Skin epidermis (tissue), 12 donors: ENCODE measurements at regions not wholly inside any gene's neighbourhood (a gene's known extent, or its start where the extent isn't known, plus 50 kb on each side); places are given as distances from the start of the nearest gene placed in this dataset.

Experiments
- H3K27ac ChIP-seq, 21 experiments: fragments of 200-600 bp; sonication (generic) in 11 of 21; one replicate each; pipeline ENCODE4 v1.5.0; 2020; ENCODE audit warnings: mild to moderate bottlenecking in 3 of 21, inconsistent platforms in 2 of 21, moderate library complexity in 2 of 21
- H3K4me3 ChIP-seq, 7 experiments: fragments of 200-600 bp; sonication (generic) in 2 of 7; one replicate each; pipeline ENCODE4 v1.5.0; 2020; ENCODE audit warnings: inconsistent platforms in 2 of 7, mild to moderate bottlenecking in 2 of 7, moderate library complexity in 1 of 7

DNA sequence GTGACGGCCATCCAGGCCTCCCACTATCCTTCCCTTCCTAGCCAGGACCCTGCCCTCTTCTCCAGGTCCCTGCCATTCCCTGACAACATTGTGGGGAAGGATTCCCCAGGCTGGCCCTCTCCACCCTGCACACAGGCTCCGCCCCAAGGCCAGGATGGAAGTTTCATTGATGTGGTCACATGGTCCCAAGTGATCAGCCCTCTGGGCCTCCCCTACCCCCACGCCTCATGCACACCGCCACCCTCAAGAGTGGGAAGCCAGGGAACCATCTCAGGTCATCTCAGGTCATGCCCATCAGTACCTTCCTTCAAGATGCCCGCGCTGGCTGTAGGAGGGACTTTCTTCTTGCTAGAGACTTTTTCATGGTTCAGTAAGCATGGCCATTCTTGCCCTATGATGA is 514.8 kb upstream of the RAB6C start:
- H3K4me3 ChIP-seq = no peak overlapping the region
- peak overlapping the region in 2 of 21 experiments; percentile 20 to 46 for H3K27ac ChIP-seq

DNA sequence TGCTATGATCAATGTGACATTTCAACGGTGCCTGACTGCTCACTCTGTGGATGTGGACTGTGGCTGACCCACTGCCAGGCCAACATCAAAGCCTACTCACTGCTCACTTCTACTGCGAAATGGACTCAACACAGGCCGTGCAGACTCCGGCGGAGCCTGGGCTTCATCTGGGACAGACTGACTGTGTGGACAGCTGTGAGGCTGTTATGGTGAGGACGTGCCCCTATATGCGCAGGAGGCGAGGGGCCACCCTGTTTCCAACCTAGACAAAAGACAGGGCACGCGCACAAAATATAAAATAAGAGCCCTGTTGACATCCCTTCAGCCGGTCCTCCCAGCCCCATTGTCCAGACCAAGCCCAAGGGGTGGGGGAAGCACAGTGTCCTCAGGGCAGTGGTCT is 514.4 kb upstream of the RAB6C start:
- Histone ChIP-seq H3K4me3 (no peak overlapping the region), H3K27ac (no peak overlapping the region)

DNA sequence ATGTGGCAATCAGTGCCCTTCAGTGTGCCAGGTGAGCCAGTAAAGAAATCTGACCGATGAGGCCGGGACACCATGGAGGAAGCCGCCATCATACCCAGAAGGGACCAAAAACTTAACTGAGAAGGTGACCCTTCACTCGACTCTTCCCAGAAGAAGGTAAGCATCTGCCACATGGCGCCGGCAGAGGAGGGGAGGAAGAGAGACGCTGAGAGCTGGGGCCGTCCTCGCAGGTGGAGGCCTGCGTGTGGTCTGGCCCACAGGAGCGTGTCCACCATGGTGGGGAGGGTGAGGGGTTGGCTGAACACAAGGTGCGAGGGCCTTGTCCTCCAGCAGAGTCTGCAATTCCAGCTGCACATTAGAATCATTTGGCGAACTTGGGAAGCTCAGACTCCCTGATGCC is 513.1 kb upstream of the RAB6C start:
- Histone ChIP-seq H3K27ac (no peak overlapping the region), H3K4me3 (no peak overlapping the region)

DNA sequence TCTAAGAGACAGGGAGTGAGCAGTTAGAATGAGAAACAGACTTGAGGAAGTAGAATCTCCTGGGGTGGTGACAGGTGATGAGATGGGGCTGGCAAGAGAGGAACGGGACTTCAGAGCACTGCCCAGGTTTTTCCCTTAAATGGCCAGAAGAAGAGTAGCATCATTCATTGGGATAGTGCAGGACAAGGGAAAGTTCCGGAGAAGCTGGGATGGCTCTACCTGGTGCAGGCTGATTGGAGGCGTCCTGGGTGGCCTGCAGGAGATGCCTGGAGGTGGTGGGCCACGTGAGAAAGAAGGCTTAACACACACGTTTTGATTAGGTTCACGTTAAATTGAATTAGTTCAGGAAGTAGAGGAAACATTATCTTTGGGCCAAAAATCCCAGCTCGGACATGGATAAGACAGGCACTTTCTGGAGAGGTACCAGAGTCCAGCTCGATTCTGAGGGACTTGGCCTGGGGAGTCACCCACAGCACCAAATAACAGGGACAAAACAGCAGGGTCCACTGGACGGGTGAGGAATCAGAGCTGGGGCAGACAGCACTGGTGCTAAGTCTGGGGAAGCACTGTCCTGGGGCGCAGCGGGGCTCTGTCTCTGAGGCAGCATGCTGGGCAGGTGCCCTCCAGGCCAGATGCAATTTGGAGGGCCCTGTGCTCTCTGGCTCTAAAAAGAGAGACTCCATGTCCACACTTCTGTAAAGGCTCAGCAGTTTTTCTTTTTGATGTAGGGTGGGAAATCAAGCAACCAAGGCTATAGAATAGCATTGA is 512.3 kb upstream of the RAB6C start:
- H3K4me3 ChIP-seq = no peak overlapping the region
- no peak overlapping the region for H3K27ac ChIP-seq

- no peak overlapping the region for H3K4me3 ChIP-seq
- H3K27ac ChIP-seq = no peak overlapping the region
Measured at GRCh38 chr2:129467941-129468340, 511.5 kb upstream of the RAB6C start.

DNA sequence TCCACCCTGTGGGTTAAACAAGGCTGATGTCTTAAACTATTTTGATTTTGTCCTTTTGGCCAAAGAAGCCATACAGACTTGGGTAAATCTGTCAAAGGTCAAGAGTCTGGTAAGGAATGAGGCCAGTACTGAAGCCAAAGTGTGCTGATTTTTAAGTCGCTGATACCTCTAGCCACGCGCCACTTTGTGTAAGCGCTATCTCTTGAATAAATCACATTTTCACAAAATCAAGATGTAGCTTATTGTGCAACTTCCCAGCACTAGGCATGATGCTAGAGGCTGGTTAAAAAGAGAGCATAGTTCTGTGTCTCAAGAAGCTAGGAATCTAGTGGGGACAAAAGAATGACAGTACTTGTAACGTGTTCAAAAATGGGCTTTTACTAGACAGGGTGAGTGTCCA is 510.6 kb upstream of the RAB6C start:
- no peak overlapping the region for H3K27ac ChIP-seq
- H3K4me3 ChIP-seq = no peak overlapping the region

DNA sequence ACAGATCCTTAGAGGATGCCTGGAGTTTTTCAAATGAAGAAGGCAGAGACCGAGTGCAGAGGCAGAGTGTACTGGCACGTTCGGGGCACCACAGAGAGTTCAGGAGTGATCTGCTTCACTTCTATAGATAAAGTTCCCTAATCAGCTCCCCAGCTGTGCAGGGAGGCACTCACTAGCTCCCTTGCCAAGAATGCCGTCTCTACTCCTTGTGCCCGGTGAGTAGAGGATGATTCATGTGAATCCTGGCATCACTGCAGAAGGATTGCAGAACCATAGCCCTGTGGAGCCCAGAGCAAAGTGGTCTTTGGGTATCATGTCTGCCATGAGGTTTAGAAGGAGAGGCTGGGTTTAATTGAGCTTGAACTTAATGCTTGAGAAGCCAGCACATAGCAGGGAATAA is 510.1 kb upstream of the RAB6C start:
- no peak overlapping the region for H3K27ac ChIP-seq
- no peak overlapping the region for H3K4me3 ChIP-seq

DNA sequence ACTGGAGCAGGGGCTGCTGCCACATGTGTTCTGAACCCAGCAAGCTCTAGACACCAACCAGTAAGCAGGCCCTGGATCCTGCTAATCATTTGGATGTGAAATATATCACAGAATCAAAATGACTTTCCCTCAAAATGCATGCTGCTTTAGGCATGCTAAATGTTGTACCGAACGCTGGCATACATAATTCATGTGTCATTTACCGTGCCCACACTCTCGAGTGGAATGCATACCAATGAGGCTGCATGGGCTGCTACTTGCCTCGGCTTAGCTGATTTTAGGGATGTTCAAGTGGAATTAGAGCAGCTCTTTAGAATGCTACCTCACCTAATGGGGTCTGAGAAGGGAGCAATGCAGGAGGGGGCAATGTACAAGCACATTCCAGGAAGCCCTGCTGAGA is 509.6 kb upstream of the RAB6C start:
- Histone ChIP-seq H3K4me3 (no peak overlapping the region), H3K27ac (no peak overlapping the region)

DNA sequence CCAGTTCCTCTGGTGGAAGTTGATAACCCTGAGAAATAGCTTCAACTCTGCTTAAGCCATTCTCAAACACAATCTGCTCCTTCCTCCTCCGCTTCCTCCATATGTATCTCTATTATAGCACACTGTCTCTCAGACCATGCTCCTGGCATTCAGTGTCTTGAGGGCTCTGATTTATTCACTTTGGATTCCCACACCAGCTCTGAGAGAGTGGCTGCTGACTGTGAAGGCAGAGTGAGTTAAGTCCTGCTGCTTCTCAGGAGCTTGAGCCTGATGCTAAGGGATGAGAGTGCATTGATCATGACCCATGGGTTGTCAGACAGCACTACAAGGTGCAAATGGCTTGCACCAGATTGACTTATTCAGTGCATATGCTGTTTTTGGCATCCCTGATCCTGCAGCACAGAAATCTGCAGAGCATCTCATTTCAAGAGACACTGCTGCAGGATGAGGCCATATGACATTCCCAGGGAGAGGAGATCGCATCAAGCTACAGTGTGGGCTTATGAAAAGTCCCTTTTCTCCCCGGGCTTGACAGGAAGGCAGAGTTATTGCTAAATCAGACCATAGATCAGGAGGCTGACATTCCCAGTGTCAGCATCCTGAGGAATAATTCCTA is 500.5 kb upstream of the RAB6C start:
- Histone ChIP-seq H3K27ac (no peak overlapping the region), H3K4me3 (no peak overlapping the region)

DNA sequence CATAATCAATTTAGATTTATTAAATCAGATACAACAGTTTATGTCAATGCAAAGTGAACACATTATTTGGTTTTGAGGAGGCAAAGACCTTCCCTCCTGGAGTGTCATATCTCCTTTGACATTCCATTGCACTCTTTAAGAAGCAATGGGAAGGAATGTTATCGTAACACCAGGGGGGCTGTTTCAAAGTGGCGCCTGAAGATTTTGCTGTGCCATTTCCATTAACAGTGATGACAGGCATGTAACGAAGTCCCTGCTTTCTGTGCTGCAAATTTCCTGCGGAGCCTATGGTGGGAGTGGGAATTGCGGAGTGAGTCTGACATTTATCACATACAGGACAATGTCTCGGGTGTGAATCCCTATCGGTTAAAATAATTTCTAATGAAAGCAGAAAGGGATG is 499.6 kb upstream of the RAB6C start:
- H3K4me3 ChIP-seq = no peak overlapping the region
- H3K27ac ChIP-seq = no peak overlapping the region

DNA sequence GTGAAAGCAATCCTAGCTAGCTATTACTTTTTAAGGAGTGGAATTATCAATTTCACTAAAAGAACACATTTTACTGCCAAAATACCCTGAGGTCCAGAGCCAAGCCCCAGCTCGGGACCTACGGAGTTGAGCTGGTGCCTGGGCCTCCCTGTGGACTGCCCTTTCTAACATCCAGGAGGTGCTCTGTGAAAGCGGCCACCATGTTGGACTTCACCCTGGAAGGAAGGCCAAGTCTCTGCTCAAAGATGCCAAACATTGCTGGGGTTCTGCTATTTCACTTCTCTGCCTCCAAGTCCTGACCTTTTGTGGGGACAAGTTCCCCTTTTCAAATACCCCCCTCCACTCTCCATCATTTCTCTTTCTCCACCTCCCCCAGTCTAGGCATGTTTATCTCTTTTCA is 498.7 kb upstream of the RAB6C start:
- H3K4me3 ChIP-seq = no peak overlapping the region
- no peak overlapping the region for H3K27ac ChIP-seq

GRCh38 chr2:129481306-129482219 is 497.9 kb upstream of the RAB6C start:
- H3K4me3 ChIP-seq = no peak overlapping the region
- H3K27ac ChIP-seq = no peak overlapping the region

DNA sequence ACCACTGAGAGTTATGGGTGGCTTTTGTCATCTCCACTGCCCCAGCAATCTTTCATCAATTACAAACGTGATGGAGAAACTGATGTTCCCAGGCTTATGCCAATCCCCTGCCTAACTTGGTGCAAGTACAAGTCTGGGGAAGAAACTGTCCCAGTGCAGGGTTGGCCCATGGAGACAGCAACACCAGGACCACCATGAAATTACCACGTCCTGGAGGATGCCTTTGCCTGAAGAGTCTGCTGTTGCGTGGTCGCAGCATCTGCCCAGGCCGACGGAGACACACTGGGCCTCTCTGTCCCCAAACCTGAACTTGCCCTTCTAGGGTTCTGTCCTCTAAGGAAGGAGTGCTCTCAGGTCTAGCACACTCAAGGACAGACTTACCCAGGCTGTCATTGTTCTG is 496.8 kb upstream of the RAB6C start:
- H3K4me3 ChIP-seq = no peak overlapping the region
- peak overlapping the region in 1 of 21 experiments; percentile 26 for H3K27ac ChIP-seq

GRCh38 chr2:129483366-129483765 is 496.1 kb upstream of the RAB6C start:
- no peak overlapping the region for H3K27ac ChIP-seq
- H3K4me3 ChIP-seq = no peak overlapping the region

DNA sequence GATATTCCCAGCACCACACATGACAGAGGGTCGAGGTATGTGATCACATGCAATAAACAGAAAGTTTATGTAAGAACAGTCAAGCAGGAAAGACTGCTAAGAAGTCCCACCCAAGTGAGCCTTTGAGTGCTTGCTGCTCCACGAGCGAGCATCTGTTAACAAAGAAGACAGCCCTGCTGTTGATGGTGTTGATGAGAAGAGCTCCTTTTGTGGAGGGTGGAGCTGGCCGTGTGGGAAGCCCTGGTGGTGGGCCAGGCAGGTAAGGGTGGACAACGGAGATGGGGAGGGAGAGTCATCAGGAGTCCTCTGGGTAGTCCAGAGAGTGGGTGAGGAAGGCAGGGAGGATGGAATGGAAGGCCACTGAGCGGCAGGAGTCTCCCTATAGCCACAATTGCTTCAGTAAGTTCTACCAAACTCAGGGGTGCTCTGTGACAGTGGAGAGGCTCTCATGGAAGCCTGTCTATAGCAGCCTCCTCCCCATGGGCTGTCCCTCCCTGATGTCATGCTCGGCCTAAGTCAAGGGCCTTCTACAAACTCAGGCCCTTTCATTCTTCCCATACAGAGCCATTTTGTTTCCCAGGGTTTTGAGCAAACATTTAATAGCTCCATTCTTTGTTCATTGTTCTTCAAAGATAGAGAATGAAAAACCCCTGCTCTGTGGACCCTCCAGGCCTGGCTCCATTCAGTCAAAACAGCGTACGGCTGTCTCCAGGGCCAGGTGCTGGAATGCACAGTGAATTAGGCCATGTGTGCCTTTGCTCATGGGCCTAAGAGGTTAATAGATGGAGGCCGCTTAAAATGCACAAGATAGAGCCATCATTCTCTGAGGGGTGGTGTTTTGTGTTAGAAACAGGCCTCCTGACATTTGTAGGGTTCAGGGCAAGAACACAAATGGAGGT is 494.2 kb upstream of the RAB6C start:
- no peak overlapping the region for H3K27ac ChIP-seq
- H3K4me3 ChIP-seq = no peak overlapping the region

GRCh38 chr2:129488376-129488775 is 491.1 kb upstream of the RAB6C start:
- Histone ChIP-seq H3K27ac (no peak overlapping the region), H3K4me3 (no peak overlapping the region)

DNA sequence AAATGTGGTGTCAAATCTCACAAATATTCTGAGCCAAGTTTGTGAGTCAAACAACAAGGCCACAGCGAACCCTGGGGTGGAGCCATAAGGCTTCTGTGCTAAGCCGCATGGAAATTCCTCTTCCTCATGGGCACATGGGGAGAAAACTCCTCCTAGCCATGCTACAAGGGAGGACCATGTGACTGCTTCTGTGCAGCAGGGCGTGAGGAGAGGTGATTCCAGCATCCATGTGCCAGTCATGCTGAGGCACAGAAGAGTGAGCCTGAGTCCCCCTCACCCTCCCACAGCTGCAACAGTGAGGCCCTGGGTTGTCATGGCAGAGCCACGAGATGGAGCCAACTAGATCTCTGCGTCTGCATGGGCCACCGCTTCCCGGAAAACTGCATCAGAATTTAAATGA is 488.8 kb upstream of the RAB6C start:
- Histone ChIP-seq H3K4me3 (no peak overlapping the region), H3K27ac (no peak overlapping the region)

- no peak overlapping the region for H3K27ac ChIP-seq
- H3K4me3 ChIP-seq = no peak overlapping the region
Measured at GRCh38 chr2:129491308-129491707, 488.2 kb upstream of the RAB6C start.

DNA sequence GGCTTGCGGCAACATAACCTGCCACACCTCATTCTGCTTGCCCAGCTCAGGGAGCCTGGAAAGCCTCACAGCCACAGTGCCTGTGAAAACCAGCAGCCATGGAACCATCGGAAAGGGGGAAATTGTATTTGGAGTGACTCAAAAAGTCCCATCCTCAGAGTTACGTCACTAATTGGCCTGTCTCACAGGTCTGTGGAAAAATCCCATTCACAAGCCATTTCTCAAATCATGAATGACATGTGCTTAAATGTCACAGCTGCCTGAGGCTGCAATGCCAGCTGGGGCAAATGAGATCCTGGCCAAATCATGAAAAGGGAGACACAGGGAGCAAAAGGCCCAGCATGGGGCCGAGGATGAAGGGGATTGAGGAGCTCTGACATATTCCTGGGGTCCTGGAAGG is 486.9 kb upstream of the RAB6C start:
- H3K4me3 ChIP-seq = no peak overlapping the region
- no peak overlapping the region for H3K27ac ChIP-seq

GRCh38 chr2:129499747-129500146 is 479.7 kb upstream of the RAB6C start:
- H3K27ac ChIP-seq = no peak overlapping the region
- no peak overlapping the region for H3K4me3 ChIP-seq
